Stimulated activated CD4-positive, alpha-beta T cell treated with anti-CD3 and anti-CD28 coated beads, Interleukin-4, amount 100 ng/mL, for 48 hours (primary cell): ENCODE measurements at regions not wholly inside any gene's neighbourhood (a gene's known extent, or its start where the extent isn't known, plus 50 kb on each side); places are given as distances from the start of the nearest gene placed in this dataset.

Experiments used
- DNase-seq, 2 donors: peaks; one replicate each; pipeline ENCODE4 v3.0.0-alpha.2; 2020; ENCODE audit warnings: low read depth in 2 of 2

DNA sequence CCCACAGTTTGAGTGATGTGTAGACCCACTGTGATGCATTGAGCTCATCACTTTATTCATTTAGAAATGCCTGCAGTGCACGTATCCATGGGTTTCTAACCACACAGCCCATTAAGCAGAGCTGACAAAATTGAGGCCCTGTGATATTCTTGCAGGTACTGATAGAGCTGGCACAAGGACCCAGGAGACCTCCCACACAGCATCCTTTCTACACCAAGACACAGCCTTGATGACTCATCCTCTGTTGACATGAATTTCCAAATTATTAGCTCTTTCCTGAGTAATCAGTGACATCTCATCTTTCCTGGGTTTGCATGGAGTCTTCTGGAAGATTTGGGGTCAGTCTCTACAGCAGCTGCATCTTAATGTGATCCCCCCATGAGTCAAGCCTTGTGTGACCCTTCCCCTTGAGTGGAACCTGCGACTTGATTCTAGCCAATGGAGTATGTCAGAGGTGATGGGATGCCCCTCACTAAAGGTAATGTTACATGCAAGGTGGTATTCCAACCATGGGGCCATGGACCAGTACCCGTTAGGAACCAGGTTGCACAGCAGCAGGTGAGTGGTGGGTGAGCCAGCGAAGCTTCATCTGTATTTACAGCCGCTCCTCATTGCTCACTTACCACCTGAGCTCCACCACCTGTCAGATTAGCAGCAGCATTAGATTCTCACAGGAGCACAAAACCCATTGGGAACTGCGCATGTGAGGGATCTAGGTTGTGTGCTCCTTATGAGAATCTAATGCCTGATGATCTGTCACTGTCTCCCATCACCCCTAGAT, 181.1 kb upstream of the ARL4C start:
- no peak for DNase-seq

- no peak for DNase-seq
These were observed 180.0 kb upstream of the ARL4C start for GRCh38 chr2:234676783-234677450.

GRCh38 chr2:234676109-234676782, 179.4 kb upstream of the ARL4C start:
- no peak for DNase-seq

GRCh38 chr2:234674781-234675201, 177.9 kb upstream of the ARL4C start:
- DNase-seq, result no peak

DNA sequence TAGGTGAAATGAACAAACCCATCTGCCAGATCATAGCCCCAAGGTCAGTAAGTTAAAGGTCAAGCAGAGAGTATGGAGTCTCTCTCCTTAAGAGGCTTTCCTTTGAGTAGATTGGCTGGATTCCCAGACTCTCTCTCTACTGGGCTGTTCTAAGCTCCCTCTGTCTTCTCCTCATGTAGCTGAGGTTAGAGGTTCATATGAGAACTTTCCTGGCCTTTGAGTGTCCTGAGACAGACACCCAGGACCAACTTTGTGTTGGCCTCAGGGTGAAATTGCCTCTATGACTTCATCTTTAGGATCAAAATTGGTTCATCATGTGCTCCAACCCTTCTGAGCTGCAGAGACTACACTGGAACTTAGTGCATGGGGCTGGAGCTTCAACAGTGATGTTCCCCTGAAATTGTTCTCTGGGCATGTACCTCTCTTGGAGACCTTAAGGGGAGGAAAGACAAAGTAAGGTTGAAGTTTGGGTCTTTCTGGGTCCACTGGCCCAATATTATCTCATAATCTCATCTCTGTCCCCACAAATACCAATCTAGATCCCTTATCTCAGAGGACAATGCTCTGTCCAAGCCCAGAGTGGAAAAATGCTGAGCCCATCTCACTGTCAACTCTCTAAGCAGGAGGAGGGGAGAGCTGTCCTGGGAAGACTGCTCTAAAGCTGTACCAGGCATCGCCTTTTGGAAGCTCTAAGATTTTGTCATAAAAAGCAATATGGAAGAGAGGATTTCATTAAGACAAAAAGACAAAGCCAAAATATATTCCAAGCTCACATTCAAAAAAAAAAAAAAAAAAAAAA, 177.3 kb upstream of the ARL4C start:
- DNase-seq, result no peak

DNA sequence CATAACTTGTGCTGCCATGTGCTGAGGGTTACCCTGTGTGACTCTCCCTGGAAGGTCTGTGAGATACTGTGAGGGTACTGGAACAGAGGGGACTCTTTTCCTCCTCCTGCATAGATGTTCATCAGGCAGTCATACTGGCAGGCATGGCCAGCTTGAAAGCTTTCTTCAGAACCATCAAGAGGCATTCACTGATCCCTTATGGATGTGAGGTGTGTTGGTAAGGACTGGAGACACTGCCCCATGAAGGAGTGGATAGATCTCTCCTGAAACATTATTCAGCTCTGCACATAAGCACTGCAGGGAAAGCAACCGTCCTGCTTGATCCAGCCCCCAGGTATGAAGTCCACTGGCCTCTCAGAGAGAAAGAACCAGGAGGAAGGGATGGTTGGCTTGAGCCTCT, 176.6 kb upstream of the ARL4C start:
- DNase-seq, result no peak

DNA sequence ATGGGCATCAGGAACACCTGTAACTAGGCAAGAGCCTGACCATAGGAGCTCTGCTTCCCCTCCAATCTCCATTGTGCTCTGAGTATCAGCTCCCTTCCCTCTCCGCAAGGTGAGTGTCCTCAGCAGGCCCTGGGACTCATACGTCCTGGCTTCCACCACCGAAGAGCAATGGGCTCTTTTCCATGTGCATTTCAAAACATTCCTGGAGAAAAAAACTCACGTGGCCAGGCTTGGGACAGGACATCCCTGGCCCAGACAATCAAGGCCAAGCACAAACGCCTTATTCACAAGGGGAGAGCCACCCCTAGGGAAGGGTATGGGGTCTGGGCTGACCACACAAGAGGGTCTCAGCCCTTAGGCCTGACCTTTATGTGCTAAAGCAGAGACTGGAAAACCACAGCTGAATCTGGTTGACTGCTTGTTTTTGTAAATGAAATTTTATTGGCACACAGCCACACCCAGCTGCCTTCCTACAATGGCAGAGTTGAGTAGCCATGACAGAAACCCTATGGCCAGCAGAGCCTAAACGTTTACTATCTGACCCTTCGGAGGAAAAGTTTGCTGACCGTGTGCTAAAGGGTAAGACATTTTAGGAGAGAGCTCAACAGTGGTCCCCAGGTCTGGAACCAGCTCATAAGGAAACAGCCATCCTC, 175.7 kb upstream of the ARL4C start:
- DNase-seq, result no peak

DNA sequence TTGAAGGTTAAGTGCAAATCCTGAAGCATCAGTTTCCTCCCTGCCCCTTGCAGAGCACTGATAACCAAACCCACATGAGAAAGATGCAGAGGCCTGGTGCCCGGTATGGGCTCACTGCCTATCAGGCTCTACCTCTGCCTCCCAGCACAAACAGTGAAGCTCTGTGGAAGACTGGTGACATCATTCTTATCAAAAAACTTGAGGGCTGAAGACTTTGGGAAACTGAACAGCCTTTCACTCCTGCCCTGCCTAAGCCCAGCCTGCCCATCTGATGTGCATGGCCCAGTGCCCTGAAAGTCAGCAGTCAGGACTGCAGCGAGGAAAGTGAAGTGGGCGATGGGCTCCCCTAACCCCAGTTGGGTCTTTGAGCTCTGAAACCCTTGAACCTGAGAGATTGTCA, 174.8 kb upstream of the ARL4C start:
- DNase-seq, result no peak

DNA sequence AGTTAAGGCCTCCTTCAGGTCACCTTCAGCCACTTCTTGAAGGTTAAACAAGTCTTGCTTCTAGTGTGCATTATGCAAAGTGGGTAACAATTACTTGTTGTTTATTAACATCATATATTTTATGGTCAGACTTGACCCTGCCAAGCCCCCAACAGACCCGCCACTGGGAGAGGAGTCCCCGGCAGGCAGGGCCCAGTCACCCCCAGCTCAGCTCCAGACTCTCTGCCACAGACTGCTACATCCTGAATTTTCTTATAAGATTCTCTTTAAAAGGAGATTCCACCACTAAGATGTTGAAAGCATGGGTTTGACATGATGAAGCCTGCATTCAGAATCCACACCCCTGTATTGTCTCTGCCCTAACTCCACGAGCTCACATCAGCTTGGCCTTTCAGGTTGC, 174.3 kb upstream of the ARL4C start:
- DNase-seq, result no peak

DNA sequence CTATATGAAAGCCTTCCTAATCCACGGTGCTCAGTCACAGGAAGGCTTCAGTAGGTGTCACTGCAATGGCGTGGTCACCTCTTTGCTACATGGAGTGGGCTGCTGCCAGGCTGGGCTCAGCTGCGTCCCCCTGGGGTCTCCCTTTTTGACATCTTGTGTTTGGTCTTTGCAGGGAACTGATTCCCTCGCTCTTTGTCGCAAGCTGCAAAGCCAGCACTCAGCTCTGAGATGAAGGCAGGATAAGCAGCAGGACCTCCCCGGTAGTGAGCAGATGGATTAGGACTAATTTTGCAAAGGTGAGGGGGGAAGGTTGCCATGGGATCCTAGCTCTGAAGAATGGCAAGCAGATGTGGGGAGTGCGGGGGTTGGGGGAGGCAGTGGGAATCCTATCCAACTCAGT, 173.9 kb upstream of the ARL4C start:
- no peak for DNase-seq

DNA sequence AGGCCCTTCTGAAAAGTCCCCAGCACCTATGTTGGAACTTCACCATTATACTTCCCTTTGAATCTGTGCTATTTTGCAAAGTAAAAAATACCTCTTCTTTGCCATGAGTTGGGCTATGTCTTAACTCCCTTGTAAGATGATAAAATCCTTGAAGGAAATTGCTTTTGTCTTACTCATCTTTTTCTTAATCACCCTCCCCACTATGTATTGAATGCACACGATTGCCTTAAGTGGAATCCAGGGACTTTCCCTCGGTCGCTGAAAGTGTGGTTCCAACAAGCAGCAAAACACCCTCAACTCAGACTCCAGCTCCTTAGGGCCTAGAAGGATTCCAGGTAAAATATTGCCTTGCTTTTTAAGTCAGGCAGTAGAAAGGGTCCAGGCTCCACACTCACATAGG, 173.2 kb upstream of the ARL4C start:
- DNase-seq, result no peak

GRCh38 chr2:234669621-234670020, 172.7 kb upstream of the ARL4C start:
- no peak for DNase-seq

DNA sequence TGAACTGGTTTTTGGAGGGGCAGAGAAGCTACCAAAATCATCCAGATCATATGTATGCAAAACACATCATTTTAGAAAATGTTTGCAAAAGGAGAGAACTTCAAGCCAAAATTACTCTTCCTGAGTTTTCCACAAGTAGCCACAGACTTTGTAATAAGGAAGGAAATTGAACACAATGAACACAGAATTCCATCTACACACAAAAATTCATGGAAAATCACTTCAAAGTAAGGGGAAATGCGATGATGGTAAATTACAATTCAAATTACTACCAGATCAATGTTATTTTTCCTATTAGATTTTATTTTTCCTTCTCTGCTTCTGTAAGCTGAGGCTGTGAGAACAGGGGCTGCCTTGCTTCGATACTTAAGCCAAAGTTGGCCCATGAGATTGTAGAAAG, 172.1 kb upstream of the ARL4C start:
- no peak for DNase-seq

- DNase-seq, result no peak
These were observed 170.0 kb upstream of the ARL4C start for GRCh38 chr2:234666911-234667310.

DNA sequence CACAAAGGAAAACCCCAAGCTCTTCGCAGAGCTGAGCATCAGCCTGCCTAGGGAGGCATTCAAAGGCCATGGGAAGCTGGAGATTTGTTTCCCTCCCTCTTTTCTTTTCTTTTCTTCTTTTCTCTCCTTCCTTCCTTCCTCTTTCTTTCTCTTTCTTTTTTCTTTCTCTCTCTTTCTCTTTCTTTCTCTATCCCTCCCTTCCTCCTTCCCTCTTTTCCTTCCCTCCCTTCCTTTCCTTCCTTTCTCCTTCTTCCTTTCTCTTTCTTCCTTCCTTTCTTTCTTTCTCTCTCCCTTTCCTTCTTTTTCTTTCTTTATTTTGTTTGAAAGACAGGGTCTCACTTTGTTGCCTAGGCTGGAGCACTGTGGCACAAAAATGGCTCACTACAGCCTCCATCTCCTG, 168.4 kb upstream of the ARL4C start:
- DNase-seq, result no peak

DNA sequence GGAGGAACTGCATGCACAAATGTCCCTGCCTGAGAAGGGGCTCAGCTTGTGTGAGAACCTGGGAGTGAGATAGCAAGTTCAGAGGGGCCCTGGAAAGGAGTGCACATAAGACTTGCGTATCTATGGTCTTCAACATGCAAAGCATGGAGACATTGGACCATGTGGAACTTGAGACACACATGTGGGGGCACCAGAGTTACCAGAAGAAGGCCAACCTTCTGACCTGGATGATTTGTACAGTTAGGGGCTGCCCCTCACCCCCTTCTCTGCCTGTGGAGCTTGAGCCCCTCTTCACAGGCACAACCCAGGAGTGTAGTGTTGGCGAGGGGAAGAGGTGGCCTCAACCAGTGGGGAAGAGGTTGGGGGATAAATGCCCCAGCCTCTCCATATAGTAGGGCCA, 165.0 kb upstream of the ARL4C start:
- no peak for DNase-seq

GRCh38 chr2:234661175-234661574, 164.3 kb upstream of the ARL4C start:
- DNase-seq, result no peak

GRCh38 chr2:234655706-234656105, 158.8 kb upstream of the ARL4C start:
- no peak for DNase-seq

- no peak for DNase-seq
These were observed 154.0 kb upstream of the ARL4C start for GRCh38 chr2:234650911-234651310.

- DNase-seq, result no peak
These were observed 153.1 kb upstream of the ARL4C start for GRCh38 chr2:234649951-234650350.

- DNase-seq, result no peak
These were observed 146.5 kb upstream of the ARL4C start for GRCh38 chr2:234643407-234643806.

DNA sequence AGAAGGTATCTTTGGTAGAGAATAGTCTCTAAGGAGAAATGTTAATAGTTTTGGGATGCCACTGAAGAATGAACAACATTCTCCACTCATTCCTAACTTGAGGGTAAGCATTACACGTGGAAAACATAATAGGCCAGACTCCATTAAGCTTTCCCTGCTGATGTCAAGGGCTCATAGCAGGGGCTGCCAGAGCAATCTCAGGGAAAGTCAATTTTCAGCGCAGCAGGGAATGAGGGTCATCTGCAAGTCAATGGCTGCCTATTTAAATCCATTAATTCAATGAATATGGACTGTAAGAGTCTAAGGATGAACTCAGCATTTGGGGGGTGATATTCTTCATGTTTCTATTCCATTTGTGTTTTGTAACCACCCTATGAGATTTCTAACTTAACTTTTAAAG, 144.2 kb upstream of the ARL4C start:
- DNase-seq, result no peak
